Transverse colon (tissue), 4 donors: ENCODE measurements at regions not wholly inside any gene's neighbourhood (a gene's known extent, or its start where the extent isn't known, plus 50 kb on each side); places are given as distances from the start of the nearest gene placed in this dataset.
"Not testable (repeated sequence)": the region's sequence is repeated elsewhere in the genome, so short reads cannot be mapped to it uniquely, and the experiment has no call there.

Experiments used
- DNase-seq: peaks from one replicate; pipeline ENCODE4 v3.0.0-alpha.2; 2019
- H3K27ac ChIP-seq, 4 donors: fragments of 200-600 bp; sonication (generic); 2 replicates each; pipeline ENCODE4 v1.5.1; 2016 to 2018; ENCODE audit warnings: inconsistent platforms in 4 of 4
- H3K27me3 ChIP-seq: fragments of 200-600 bp; sonication (generic); 2 replicates; pipeline ENCODE4 v1.5.1; 2017; ENCODE audit warnings: inconsistent platforms
- H3K36me3 ChIP-seq, 4 donors: fragments of 200-600 bp; sonication (generic); 2 replicates each; pipeline ENCODE4 v1.5.1; 2017 to 2019; ENCODE audit warnings: inconsistent platforms in 4 of 4
- H3K4me1 ChIP-seq, 4 donors: fragments of 200-600 bp; sonication (generic); 2 replicates each; pipeline ENCODE4 v1.5.1; 2017 to 2020; ENCODE audit warnings: inconsistent platforms in 4 of 4
- H3K4me3 ChIP-seq, 4 donors: fragments of 200-600 bp; sonication (generic); 1 replicate in 1 of 4; 2 replicates in 3 of 4; pipeline versions ENCODE4 v1.5.1 to v1.6.1; 2017 to 2019; ENCODE audit warnings: inconsistent platforms in 4 of 4
- H3K9me3 ChIP-seq, 2 donors: fragments of 200-600 bp; sonication (generic); 2 replicates each; pipeline ENCODE4 v1.5.1; 2017 to 2019; ENCODE audit warnings: inconsistent platforms in 2 of 2
- EP300 ChIP-seq: sonication (generic); formaldehyde crosslinking; IDR thresholded peaks from one replicate; pipeline ENCODE4 v1.6.1; 2017; ENCODE audit warnings: antibody characterized with exemption, low read depth
- POLR2A ChIP-seq: fragments of 450-650 bp; IDR thresholded peaks from one replicate; pipeline ENCODE4 v1.6.1; 2016; ENCODE audit warnings: antibody characterized with exemption, mild to moderate bottlenecking, moderate library complexity
- POLR2AphosphoS5 ChIP-seq, 3 donors: sonication (generic); formaldehyde crosslinking; IDR thresholded peaks; one replicate each; pipeline ENCODE4 v1.6.1; 2016; ENCODE audit warnings: antibody characterized with exemption in 3 of 3
- WGBS, 2 donors: methylation state at CpG; one replicate each; pipeline ENCODE4 v1.1.5; 2018; ENCODE audit warnings: low coverage in 1 of 2; 5-methylcytosine and 5-hydroxymethylcytosine counted together
- in situ Hi-C, 4 donors: fragments of 200-750 bp; cut with MboI; loops; one replicate each; pipeline versions ENCODE4 v1.15.0 to v1.15.1; 2017; ENCODE audit warnings: low sequenced_read_pairs in 3 of 4, low pct_ligation_motif_present in 1 of 4, low pct_unique_long_range_greater_than_20kb in 1 of 4
- intact Hi-C: fragments of 100-400 bp; cut with DNase I; formaldehyde crosslinking; loops from one replicate; pipeline ENCODE4 v1.15.1; 2023; ENCODE audit warnings: low total_unique reads
- TF ChIP-seq, protein P1 (sequence below), 5 experiments: fragments of 200-600 bp in 3 of 5; fragments of 450-650 bp in 2 of 5; sonication (generic) in 3 of 5; IDR thresholded peaks; 1 replicate in 2 of 5; 2 replicates in 3 of 5; pipeline ENCODE4 v1.5.1; 2016 to 2017; ENCODE audit warnings: antibody characterized with exemption in 5 of 5, inconsistent platforms in 3 of 5, mild to moderate bottlenecking in 2 of 5, moderate library complexity in 1 of 5

DNA sequence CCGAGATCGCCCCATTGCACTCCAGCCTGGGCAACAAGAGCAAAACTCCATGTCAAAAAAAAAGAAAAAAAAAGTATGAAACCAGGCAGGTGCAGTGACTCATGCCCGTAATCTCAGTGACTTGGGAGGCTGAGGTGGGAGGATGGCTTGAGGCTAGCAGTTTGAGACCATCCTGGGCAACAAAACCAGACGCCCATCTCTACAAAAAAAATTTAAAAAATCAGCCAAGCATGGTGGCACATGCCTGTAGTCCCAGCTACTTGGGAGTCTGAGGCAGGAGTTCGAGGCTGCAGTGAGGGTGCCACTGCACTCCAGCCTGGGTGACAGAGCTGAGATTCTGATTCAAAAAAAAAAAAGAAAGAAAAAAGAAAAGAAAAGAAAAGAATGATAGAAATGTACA, 277.8 kb downstream of the MYCN start:
- 66 to 73% methylated on average over 4 to 5 of the region's 5 CpGs for WGBS, 2 donors
- in situ Hi-C loops, result no loop called here

DNA sequence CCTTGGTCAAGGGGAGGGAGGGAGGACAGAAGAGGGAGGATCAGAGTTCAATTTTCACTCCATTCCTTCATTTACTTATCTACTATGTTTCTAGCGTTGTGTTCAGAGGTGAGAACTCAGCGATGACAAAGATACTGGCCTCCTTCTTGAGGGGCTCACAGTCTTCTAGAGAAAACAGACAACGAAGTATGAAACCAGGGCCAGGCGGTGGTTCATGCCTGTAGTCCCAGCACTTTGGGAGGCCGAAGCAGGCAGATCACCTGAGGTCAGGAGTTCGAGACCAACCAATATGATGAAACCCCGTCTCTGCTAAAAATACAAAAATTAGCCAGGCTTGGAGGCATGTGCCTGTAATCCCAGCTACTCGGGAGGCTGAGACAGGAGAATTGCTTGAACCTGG, 277.4 kb downstream of the MYCN start:
- WGBS, 2 donors, result 93 to 100% methylated on average over 2 to 8 of the region's 8 CpGs
- H3K4me1 ChIP-seq, intact Hi-C loops, H3K9me3 ChIP-seq, H3K27me3 ChIP-seq, DNase-seq, H3K36me3 ChIP-seq, H3K4me3 ChIP-seq, H3K27ac ChIP-seq, in situ Hi-C loops: not testable (repeated sequence)

More for the DNA sequence above, 277.8 kb downstream of the MYCN start:
- H3K4me3 ChIP-seq, result no peak overlapping the region
- H3K9me3 ChIP-seq, result no peaks in the 10 kb centered on the region
- no peak for TF ChIP-seq EP300
- no peak for TF ChIP-seq POLR2A
- TF ChIP-seq, protein P1, sequence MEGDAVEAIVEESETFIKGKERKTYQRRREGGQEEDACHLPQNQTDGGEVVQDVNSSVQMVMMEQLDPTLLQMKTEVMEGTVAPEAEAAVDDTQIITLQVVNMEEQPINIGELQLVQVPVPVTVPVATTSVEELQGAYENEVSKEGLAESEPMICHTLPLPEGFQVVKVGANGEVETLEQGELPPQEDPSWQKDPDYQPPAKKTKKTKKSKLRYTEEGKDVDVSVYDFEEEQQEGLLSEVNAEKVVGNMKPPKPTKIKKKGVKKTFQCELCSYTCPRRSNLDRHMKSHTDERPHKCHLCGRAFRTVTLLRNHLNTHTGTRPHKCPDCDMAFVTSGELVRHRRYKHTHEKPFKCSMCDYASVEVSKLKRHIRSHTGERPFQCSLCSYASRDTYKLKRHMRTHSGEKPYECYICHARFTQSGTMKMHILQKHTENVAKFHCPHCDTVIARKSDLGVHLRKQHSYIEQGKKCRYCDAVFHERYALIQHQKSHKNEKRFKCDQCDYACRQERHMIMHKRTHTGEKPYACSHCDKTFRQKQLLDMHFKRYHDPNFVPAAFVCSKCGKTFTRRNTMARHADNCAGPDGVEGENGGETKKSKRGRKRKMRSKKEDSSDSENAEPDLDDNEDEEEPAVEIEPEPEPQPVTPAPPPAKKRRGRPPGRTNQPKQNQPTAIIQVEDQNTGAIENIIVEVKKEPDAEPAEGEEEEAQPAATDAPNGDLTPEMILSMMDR (IDR thresholded peaks at IDR 0.05), result no peak
- no peak for TF ChIP-seq POLR2AphosphoS5 (IDR thresholded peaks at IDR 0.05)
- no peak for DNase-seq
- H3K27me3 ChIP-seq, result no peaks in the 10 kb centered on the region
- H3K36me3 ChIP-seq, result no peaks in the 10 kb centered on the region
- no peak overlapping the region for H3K27ac ChIP-seq
- no peaks in the 10 kb centered on the region for H3K4me1 ChIP-seq
- intact Hi-C loops, result no loop called here

DNA sequence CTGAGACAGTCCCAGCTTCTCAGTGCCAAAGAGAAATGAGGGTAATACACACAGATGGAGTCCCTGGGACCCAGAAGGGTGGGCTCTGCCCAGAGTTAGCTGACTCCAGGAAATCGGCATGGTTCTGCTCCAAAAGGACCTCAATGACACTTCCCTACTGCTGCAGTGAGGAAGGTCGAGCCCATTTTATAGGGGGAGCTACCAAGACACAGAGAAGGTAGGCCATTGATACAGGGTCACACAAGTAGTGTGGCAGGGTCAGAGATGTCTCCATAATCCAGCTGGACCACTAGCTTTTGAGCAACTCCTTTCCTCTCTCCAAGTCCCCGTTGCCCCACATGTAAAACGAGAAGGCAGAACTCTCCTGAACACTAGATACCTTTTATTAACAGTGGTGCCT, 276.9 kb downstream of the MYCN start:
- H3K9me3 ChIP-seq, result no peaks in the 10 kb centered on the region
- TF ChIP-seq, protein P1 (IDR thresholded peaks at IDR 0.05), result no peak
- TF ChIP-seq EP300, result no peak
- no peak for TF ChIP-seq POLR2AphosphoS5 (IDR thresholded peaks at IDR 0.05)
- no peak for TF ChIP-seq POLR2A
- DNase-seq, result no peak
- H3K36me3 ChIP-seq, result no peaks in the 10 kb centered on the region
- no peak overlapping the region for H3K27ac ChIP-seq
- H3K27me3 ChIP-seq, result no peaks in the 10 kb centered on the region
- intact Hi-C loops, result no loop called here
- H3K4me1 ChIP-seq, result no peaks in the 10 kb centered on the region
- WGBS, 2 donors, result 84% methylated on average over 4 of the region's 4 CpGs; no CpG with 5 or more reads in 1 of the 2 donors
- no peak overlapping the region for H3K4me3 ChIP-seq
- in situ Hi-C loops, result no loop called here

DNA sequence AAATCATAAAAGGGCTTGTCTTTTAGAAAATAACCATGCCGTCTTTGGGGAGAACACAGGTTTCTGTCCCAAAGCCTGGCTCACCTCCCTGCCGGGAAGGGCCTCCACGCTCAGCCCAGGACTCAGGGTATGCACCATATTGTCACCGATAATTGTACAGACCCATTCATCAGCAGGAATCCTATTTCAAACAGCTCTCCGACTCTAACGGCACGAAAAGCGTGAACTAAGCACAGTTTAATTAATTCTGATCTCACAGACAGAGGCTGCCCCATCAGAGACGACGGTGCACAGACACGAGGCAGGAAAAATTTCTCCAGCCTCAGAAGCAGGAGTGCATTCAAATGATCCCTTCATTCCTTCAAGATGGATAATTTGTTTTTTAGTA, 276.2 kb downstream of the MYCN start:
- intact Hi-C loops, result no loop called here
- Histone ChIP-seq H3K27me3 (no peaks in the 10 kb centered on the region), H3K4me1 (no peaks in the 10 kb centered on the region), H3K27ac (no peak overlapping the region), H3K9me3 (no peaks in the 10 kb centered on the region), H3K4me3 (no peak overlapping the region), H3K36me3 (no peaks in the 10 kb centered on the region)
- no peak for DNase-seq
- 88 to 89% methylated on average over 7 to 11 of the region's 11 CpGs for WGBS, 2 donors
- TF ChIP-seq, protein P1 (IDR thresholded peaks at IDR 0.05), result no peak
- TF ChIP-seq POLR2A, result no peak
- no peak for TF ChIP-seq EP300
- no peak for TF ChIP-seq POLR2AphosphoS5 (IDR thresholded peaks at IDR 0.05)
- in situ Hi-C loops, result no loop called here

DNA sequence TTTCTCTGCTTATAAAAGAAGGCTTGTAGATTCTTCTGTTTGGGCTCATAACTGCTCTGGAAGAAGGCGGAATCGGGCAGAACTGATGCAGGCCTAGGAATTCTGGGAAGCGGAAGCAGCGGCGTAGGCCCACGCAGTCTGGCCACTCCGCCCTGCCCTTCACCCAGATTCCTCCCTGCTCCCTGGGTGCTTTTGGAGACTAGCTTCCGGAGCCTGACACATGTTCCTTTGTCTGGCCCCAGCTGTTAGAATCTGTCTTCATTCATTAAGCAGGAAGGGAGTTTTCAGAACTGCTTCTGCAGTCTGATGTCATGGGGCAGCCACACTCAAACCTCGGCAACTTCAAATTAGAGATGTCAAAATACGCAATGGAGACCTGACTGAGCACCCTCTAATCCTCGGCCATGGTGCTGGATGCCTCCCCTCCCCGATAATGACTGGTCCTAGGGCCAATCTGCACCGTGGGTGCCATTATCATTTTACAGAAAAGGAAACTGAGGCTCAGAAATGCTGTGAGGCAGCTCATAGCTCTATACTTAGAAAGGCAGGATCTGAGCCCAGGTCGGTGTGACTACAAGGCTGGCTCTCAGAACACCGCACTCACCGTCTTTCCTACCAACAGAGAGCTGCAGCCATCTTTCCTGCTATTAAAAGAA, 275.7 kb downstream of the MYCN start:
- Histone ChIP-seq H3K27ac (no peak overlapping the region), H3K4me3 (no peak overlapping the region), H3K27me3 (no peaks in the 10 kb centered on the region), H3K9me3 (no peaks in the 10 kb centered on the region), H3K36me3 (no peaks in the 10 kb centered on the region), H3K4me1 (no peaks in the 10 kb centered on the region)
- TF ChIP-seq POLR2A, result no peak
- 87 to 97% methylated on average over 7 to 16 of the region's 16 CpGs for WGBS, 2 donors
- DNase-seq, result no peak
- intact Hi-C loops, result no loop called here
- in situ Hi-C loops, result no loop called here
